ENCODE measurements at regions not wholly inside any gene's neighbourhood (a gene's known extent, or its start where the extent isn't known, plus 50 kb on each side); places are given as distances from the start of the nearest gene placed in this dataset.
A peak's percentile ranks its signal among the peaks of the same experiment; 100 is the strongest.
"Not testable (repeated sequence)": the region's sequence is repeated elsewhere in the genome, so short reads cannot be mapped to it uniquely, and the experiment has no call there.

- ATAC-seq (ENCODE audit: low FRiP score) = no peak
- no peak for DNase-seq (ENCODE audit: low spot score)
- TF ChIP-seq CTCF (IDR thresholded peaks at IDR 0.05) = no peak
These were observed 64.3 kb downstream of the C9orf50 start for GRCh38 chr9:129556491-129557191.

- TF ChIP-seq CTCF (IDR thresholded peaks at IDR 0.05) = no peak
- DNase-seq (ENCODE audit: low spot score) (no peak), ATAC-seq (ENCODE audit: low FRiP score) (peak; percentile 60)
These were observed 65.2 kb downstream of the C9orf50 start for GRCh38 chr9:129555512-129556215.

- no peak for ATAC-seq (ENCODE audit: low FRiP score)
These were observed 66.3 kb downstream of the C9orf50 start for GRCh38 chr9:129554649-129555048.

GRCh38 chr9:129553277-129553676 is 67.6 kb downstream of the C9orf50 start:
- DNase-seq (ENCODE audit: low spot score) (no peak), ATAC-seq (ENCODE audit: low FRiP score) (no peak)
- TF ChIP-seq CTCF (IDR thresholded peaks at IDR 0.05) = no peak

More at GRCh38 chr9:129554649-129555048, 66.3 kb downstream of the C9orf50 start:
- TF ChIP-seq CTCF (IDR thresholded peaks at IDR 0.05) = no peak
- no peak for DNase-seq (ENCODE audit: low spot score)

- ATAC-seq (ENCODE audit: low FRiP score) = no peak
- no peak for DNase-seq (ENCODE audit: low spot score)
- no peak for TF ChIP-seq CTCF (IDR thresholded peaks at IDR 0.05)
These were observed 68.8 kb downstream of the C9orf50 start for GRCh38 chr9:129552064-129552463.

GRCh38 chr9:129551393-129551973 is 69.4 kb downstream of the C9orf50 start:
- no peak for TF ChIP-seq CTCF (IDR thresholded peaks at IDR 0.05)
- ATAC-seq (ENCODE audit: low FRiP score) = no peak
- no peak for DNase-seq (ENCODE audit: low spot score)

- ATAC-seq (ENCODE audit: low FRiP score); DNase-seq (ENCODE audit: low spot score): not testable (repeated sequence)
These were observed 69.9 kb downstream of the C9orf50 start for GRCh38 chr9:129550977-129551376.
